Endometrium (tissue), 2 donors: ENCODE measurements at regions not wholly inside any gene's neighbourhood (a gene's known extent, or its start where the extent isn't known, plus 50 kb on each side); places are given as distances from the start of the nearest gene placed in this dataset.
"Not testable (repeated sequence)": the region's sequence is repeated elsewhere in the genome, so short reads cannot be mapped to it uniquely, and the experiment has no call there.

ENCODE experiments used
- FAIRE-seq: peaks from 2 replicates; lab custom pipeline; 2012; peaks lifted over from hg19 to GRCh38; lab: Jason Lieb, UNC
- donor health status: control.
- donor health status: control.

DNA sequence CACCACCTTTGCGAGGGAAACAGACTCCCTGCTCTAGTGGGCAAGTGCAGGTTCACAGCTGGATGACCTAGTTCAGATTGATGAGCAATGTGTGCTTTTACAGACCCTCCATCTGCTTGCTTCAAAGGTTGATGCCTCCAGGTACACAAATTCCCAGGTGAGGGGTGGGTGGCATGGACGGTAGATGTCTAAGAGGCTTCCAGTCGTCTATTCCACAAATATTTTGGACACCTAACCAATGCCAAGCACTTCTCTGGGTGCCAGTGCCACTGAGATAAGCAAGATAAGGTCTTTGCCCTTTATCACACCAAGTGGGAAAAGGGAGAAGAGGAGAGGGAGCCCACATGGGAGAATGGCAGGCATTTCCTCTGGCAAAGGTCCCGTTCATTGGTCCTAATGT lies 316.6 kb upstream of the CDH5 start:
- FAIRE-seq = no peak

DNA sequence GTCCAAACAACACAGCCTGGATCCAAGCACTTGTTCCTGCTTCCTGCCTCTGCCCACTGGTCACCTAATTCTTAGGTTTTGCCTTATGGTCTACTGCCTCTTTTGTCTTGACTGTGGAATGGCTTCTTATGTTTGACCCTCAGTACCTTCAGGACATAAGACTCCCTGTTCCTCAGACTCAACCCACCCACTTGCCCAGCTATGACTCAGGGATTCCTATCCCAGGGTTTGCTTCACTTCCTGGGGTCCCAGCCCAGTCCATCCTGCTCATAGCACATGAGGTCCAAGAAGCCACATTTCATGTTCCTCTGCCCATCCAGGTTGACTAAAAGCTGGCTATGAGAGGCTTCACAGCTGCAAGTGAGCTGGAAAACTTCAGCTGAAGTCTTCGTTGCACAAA lies 320.9 kb upstream of the CDH5 start:
- no peak for FAIRE-seq

DNA sequence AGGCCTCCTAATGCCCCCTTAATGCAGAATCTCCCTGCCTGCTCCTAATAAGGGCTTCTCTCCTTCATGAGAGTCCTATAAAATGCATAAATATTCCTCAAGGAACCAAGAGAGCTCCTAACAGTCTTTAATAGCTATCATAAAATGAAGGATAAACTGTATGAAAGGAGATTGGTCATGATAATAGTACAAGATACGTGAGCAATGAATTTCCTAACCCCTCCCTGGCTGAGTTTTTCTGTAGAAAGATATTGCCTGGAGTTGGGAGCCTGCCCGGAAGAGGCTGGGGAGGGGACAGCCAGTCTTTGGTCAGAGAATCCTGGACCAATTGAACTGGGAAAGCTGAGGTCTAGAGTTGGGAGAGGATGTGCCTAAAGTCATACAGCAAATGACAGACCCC lies 321.9 kb upstream of the CDH5 start:
- peak; percentile 93 for FAIRE-seq

DNA sequence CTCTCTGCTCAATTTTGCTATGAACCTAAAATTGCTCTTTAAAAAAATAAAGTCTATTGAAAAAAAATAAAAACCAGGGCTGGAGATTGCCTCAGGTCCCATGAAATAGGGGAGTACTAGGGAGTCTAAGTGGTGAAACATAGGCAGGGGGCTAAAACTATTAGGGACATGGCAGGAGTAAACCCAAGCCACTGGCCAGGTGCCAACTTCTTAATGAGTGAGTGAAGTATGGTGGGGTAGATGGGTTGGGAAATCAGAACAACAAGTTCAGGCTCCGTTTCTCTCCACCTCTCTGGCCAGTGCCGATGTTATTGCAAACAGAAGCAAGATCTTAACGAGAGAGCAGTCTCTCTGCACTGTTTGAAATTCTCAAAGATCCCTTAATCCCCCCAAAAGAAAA lies 322.4 kb upstream of the CDH5 start:
- no peak for FAIRE-seq

DNA sequence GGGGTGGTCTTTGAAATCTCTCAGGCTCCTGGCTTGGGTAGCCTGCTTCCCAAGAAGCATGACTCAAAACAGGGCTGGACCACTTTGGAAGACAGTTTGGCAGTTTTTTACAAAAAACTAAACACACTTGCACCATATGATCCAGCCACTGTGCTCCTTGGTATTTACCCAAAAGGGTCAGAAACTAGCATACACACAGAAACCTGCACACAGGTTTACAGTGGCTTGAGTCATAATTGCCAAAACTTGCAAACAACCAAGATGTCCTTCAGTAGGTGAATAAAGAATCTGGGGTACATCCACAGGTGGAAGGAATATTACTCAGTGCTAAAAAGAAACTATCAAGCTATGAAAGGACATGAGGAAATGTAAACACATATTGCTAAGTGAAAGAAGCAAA lies 323.2 kb upstream of the CDH5 start:
- no peak for FAIRE-seq

DNA sequence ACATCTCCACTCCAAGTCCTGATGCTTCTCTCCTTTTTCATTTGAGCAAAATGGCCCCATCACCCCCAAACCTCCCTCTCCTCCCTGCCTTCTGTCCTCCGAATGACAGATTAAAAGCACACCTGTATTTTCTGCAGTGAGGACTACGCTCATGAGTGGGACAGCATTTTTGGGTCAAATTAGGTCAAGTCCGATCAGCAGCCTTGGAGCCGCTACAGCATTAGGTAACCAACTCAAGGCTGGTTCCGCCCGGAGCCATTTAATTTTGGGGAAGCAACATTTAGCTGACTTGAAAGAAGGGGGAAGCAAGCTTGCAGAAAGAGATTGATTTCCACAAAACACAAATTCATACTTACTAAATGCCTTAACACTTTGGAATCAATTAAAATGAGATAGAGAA lies 324.1 kb upstream of the CDH5 start:
- no peak for FAIRE-seq

DNA sequence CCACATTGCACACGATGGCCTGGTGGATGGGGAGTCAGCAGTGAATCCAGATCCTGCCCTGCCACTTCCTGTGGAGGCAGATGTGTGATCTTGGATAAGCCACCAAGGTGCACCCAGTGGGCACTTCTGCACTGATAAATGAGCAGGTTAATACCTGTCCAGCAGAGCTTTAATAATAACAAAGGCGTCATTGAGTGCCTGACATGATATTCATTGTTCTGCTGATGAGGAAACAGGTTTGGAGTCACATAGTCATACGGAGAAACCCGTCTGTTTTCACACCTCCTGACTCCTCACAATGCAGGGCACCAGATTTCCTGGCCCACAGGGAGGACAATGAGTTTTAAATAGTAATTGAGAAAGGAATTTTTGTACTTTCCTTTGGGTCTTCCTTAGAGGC lies 324.6 kb upstream of the CDH5 start:
- no peak for FAIRE-seq

DNA sequence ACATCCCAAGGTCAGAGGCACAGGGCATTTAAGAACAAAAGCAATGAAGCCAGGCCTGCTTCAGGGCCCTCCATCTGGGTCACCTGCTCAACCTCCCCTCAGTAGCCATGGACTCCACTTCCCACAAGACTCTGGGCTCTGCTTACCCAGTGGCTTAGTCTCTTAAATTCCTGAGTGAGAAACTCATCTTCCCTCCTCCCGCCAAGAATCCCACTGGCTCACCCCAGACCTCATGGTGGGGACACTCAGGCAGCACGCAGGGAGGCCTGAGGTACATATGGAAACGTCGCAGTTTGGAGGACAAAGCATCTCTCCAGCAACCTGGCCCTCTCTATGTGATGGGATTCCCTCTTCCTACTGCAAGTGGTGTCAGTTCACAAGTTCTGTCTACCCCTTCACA lies 326.7 kb upstream of the CDH5 start:
- FAIRE-seq = no peak

DNA sequence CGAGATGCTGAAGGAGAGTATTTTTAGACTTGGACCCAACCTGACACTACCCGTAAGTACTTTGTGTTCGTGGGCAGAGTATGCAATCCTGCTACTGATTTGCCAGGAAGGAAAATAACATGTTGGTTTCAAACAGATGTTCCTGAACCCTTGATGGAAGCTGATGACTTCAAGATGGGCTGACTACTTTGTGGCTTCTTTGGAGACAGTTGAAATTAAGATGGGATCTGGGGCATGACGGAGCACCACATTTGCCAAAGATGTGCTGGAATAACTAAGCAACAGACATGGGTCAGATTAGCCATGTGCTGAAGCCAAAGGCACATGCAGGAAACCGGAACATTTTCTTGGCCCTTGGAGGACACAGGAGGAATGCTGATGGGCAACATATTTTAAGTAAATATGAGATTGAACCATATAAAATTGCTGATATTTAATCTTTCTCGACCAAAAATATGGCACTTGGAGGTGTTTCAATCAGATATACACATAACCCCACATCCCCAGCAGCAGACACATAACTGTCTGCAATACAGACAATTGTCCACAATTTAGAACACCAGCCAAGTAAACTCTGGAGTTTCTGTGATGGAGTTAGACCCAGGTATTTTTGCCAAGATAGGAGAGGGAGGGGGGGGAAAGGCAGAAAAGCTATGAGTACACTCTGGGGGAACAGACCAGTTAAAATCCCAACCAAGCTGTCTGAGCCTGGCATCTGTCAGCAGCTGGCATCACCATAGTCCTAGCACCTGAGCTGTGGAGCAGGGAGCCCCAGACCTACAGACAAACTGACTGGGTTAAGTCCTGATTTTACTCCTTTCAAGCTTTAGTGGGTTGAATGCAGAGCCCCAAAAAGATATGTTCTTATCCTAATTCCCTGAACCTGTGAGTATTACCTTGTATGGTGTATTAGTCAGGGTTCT lies 329.4 kb upstream of the CDH5 start:
- FAIRE-seq = no peak

DNA sequence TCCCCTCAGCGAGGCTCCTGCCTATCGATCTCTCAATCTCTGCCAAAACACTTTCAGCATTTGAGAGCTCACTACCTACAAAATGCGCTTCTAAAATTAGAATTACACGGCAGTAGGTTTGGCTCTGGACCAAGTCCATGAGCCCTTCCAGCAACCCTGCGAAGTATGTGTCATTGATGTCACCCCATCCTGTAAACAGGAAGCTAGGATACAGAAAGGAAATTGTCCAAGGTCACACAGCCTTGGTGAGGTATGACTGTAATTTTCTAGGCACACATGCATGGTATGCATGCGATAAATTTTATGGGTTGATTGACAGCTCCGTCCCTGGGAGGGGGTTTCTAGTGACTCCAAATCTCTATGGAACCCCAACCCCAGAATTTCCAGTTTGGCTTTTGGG lies 330.3 kb upstream of the CDH5 start:
- FAIRE-seq = no peak

DNA sequence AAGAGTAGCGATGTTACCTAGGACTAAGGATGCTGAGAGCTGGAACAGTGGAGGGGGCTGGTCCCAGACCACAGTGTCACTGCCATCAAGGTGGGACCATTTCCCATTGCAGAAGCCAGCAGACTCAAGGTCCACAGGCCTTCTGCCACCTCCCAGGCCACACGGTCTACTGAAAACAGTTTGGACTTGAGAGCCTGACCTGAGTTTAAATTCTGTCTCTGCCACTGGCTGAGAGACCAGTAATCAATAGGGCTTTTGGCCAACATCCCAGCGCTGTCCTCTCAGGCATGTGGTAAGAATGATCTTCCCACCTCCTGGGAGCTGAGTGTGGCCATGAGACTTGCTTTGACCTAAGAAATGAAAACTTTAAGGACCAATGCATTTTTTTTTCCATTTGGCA lies 331.4 kb upstream of the CDH5 start:
- FAIRE-seq = no peak

DNA sequence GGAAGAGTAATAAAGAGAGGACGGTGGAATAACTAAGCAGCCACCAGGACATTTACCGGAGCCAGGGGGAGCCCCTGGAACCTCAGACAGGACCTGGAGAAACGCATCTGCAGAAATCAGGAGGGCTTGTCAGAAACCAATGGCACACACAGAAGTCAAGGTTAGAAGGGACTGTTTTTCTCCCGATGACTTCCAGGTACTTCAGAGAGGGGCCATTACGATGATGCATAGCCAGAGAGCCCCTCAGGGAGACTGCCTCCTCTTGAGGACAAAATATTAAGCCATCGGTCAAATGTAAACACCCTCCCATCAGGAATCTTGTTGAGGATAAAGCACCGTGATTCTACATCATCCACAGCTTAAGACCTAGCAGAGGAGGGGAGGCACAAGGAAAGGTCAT lies 333.6 kb upstream of the CDH5 start:
- FAIRE-seq = no peak

DNA sequence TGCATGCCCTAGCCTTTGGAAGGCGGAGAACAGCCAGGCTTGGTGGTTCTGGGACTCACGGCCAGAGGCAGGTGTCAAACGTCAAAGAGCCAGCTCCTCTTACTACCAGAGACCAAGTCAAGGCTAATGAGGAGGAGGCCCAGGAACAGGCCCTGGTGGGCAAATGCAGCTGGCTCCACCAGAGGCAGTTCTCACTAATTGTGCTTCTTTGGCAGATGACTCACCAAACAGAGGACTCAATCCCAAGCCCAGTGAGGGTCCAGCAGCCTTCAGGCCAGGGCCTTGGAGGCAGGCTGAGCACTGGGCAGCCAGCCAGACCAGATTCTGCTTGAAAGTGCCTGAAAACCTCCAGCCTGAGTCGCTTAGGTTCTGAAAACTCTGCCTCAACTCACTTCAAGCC lies 336.5 kb upstream of the CDH5 start:
- FAIRE-seq = no peak

DNA sequence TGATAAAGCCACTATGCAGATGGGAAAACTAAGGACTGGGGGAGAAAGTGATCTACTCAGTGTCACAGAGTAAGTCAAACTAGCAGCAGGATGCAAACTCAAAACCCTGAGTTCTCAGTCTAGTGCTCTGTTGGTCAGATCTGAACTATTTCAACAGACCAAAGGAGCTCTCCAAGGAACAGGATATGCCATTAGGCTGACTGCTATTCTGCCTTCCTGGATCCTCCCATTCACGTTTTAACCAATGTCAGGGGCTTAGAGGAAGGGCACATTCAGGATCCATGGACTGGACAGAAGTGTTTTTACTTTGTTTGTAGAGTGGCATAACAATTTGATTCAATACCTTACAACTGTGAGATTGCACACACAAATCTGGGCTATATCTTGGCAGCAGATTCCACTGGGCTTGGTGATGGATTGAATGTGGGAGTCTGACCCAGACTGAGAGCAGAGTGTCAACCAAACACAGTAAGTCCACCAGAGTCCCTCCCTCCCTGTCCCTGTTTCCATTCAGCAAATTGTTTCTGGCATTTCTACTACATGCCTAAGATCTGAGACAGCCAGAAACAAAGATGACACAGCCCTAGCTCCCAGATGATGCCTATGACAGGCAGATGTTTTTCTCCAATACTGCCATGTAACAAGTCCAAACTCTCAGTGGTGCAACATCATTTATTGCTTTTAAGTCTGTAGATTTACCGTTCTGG lies 337.8 kb upstream of the CDH5 start:
- peak; percentile 89 for FAIRE-seq

DNA sequence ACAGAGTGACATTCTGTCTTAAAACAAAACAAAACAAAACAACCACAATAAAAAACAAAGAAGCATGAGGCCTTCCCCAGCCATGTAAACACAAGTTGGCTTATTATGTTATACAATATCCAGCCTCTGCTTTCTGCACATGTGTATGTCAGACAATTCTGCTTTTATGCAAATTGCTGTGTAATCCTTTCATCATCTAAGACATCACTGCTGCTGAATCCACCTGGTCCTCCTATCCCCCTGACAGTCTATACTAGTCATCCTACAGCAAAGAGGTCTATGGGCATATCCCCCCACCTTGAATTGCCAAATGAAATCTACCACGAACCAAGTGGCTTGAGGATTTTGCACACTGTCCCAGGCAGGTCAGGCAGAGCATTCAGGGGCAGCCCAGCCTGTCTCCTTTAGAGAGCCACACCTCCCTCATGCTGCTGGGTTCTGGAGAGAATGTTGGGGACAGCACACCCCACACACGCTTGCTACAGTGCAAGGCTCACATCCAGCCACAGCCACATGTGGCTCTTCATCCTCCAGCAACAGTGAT lies 339.6 kb upstream of the CDH5 start:
- no peak for FAIRE-seq

DNA sequence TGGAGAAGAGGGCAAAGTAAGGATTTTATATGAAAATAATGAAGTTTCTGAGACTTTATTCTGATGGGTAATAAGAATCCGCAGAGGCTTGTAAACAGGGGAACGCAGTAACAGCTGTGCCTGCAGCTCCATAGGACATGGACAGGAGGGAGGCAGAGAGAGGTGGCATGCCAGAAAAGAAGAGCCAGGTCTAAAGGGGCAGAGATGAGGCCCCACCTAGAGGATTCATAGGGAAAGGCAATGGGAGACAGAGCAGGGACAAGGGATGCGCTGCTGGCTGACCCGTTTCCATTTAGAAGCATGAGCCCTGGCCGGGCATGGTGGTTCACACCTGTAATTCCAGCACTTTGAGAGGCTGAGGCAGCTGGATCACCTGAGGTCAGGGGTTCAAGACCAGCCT lies 340.3 kb upstream of the CDH5 start:
- no peak for FAIRE-seq

DNA sequence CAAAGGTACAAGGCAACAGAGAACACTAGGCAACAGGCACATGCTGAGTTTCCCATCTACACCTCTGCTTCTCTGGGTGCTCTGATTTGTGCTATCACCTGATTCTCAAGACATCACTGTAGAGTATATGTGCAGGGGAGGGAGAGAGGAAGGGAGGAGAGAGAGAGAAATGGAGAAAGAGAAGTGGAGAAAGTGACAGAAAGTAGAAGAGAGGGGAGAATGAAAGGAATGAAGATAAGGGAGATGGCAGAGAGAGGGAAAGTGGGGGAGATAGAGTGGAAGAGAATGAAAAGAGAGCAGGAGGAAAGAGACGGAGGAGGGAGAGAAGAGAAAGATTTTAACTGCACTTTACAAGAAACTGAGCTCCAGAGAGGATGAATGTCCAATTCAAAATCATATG lies 340.7 kb upstream of the CDH5 start:
- FAIRE-seq = no peak

DNA sequence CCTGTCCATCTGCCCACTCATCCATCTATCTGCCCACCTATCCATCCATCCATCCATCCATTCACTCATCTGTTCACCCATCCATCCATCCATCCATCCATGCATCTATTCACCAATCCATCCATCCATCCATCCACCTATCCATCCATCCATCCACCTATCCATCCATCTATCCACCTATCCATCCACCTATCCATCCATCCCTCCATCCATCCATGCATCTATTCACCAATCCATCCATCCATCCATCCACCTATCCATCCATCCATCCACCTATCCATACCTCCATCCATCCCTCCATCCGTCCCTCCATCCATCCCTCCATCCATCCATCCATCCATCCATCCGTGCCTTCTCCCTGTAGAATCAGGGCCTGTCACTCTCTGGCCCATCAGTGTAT lies 341.9 kb upstream of the CDH5 start:
- not testable (repeated sequence) for FAIRE-seq

DNA sequence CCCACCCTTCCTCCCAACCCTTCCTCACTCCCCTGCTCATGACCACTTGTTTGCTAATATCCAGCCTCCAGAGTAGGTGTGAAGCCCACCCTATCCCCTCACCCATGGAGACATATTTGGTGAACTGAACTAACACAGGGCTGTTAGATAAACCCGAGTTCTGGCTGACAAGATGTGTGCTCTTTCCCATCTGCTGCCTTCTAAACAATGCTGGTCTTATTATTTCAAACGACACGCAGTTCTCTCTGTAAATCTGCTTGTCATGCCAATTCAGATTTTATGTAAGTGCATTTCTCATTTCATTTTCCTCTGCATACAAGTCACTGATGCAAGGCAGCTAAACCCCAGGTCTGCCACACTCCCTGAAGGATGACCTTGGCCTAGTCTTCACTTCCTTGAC lies 343.0 kb upstream of the CDH5 start:
- no peak for FAIRE-seq

DNA sequence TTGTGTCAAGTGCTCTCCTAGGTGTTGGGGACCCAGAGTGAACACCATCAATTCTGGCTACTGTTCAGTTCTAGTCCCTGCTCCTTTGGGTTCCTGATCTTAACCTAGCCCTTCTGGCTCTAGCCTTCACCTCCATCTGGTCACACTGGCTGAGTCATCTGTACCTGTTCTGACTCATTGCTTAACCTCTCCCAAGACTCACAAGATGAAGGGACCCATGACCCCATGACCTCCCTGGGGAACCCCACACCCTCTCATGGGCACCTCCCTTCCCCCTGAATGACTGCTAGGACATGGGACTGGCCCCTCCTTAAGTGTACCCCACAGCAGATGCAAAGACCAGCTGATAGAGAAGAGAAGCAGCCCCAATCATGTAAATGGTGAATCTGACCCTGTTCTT lies 345.8 kb upstream of the CDH5 start:
- no peak for FAIRE-seq

DNA sequence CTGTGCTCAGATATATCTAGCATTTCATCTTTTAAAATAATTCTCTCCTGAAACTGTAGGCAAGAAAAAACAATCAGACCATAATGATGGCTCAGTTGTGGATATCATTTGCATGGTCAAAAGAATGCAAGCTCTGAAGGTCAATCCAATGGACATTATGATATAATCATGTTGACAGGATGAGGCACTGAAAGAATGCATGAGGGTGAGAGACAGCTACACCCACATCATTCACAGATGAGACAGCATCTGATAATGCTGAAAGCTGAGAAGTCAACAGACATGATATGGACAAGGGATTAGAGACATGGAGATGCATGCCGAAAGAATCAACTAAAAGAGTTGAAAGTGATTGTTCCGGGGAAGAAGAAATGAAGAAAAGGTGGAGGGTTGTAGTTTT lies 346.4 kb upstream of the CDH5 start:
- no peak for FAIRE-seq

DNA sequence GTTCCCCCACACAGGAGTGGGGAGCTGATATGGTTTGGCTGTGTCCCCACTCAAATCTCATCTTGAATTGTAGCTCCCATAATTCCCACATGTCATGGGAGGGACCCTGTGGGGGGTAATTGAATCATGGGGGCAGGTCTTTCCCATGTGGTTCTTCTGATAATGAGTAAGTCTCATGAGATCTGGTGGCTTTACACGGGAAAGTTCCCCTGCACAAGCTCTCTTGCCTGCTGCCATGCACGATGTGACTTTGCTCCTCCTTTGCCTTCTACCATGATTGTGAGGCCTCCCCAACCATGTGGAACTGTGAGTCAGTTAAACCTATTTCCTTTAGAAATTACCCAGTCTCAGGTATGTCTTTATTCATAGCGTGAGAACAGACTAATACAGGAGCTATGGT lies 347.0 kb upstream of the CDH5 start:
- FAIRE-seq = not testable (repeated sequence)

DNA sequence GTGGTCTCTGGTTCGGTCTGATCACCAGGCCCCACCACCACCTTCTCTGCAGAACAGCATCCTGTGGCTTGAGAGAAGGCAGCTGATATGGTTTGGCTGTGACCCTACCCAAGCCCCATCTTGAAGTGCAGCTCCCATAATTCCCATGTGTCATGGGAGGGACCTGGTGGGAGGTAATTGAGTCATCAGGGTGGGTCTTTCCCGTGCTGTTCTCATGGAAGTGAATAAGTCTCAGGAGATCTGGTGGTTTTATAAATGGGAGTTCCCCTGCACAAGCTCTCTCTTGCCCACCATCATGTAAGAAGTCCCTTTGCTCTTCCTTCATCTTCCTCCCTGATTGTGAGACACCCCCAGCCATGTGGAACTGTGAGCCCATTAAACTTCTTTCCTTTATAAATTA lies 352.3 kb upstream of the CDH5 start:
- FAIRE-seq = no peak

DNA sequence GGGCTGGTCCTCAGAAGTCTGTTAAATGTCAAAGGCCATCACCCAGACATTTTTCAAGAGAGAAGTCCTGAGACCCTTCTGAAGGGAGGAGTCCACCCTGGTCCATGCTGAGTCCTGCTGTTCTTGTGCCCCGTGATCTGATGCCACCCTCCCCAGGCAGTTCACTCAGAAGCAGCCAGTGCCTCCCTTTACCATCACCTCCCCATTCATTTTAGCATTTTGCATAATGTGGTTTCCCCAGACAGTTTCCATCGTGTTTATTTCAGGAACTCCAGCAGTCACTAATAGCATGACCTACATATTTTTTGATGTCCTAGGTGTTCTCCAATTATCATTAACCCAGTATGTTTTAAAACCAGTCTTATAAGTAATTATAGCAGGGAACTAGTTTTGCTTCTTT lies 353.0 kb upstream of the CDH5 start:
- no peak for FAIRE-seq
